OCI-M2 (cell line): ENCODE measurements at regions not wholly inside any gene's neighbourhood (a gene's known extent, or its start where the extent isn't known, plus 50 kb on each side); places are given as distances from the start of the nearest gene placed in this dataset.
"Not testable (repeated sequence)": the region's sequence is repeated elsewhere in the genome, so short reads cannot be mapped to it uniquely, and the experiment has no call there.

Experiments
- DNase-seq: peaks from one replicate; lab custom pipeline; 2025; ENCODE audit not compliant: unreplicated experiment; lab: John Stamatoyannopoulos, UW

- no peak for DNase-seq
Observed at GRCh38 chr6:144753023-144753705, 468.0 kb downstream of the UTRN start.

- DNase-seq, result no peak
Observed at GRCh38 chr6:144756469-144756868, 471.3 kb downstream of the UTRN start.

GRCh38 chr6:144757299-144757698 is 472.2 kb downstream of the UTRN start:
- no peak for DNase-seq

- no peak for DNase-seq
Observed at GRCh38 chr6:144757730-144758129, 472.6 kb downstream of the UTRN start.

- DNase-seq, result no peak
Observed at GRCh38 chr6:144758602-144759001, 473.5 kb downstream of the UTRN start.

- DNase-seq, result no peak
Observed at GRCh38 chr6:144762469-144762868, 477.3 kb downstream of the UTRN start.

GRCh38 chr6:144767051-144767450 is 481.9 kb downstream of the UTRN start:
- no peak for DNase-seq

- no peak for DNase-seq
Observed at GRCh38 chr6:144768551-144769075, 483.5 kb downstream of the UTRN start.

- no peak for DNase-seq
Observed at GRCh38 chr6:144769142-144769541, 484.0 kb downstream of the UTRN start.

GRCh38 chr6:144776031-144776819 is 491.1 kb downstream of the UTRN start:
- no peak for DNase-seq

- no peak for DNase-seq
Observed at GRCh38 chr6:144777249-144777648, 492.1 kb downstream of the UTRN start.

- no peak for DNase-seq
Observed at GRCh38 chr6:144778056-144778455, 492.9 kb downstream of the UTRN start.

- no peak for DNase-seq
Observed at GRCh38 chr6:144778773-144779492, 493.8 kb downstream of the UTRN start.

- DNase-seq, result no peak
Observed at GRCh38 chr6:144781836-144782235, 496.7 kb downstream of the UTRN start.

- DNase-seq, result no peak
Observed at GRCh38 chr6:144782634-144783033, 497.5 kb downstream of the UTRN start.

- no peak for DNase-seq
Observed at GRCh38 chr6:144785056-144785455, 499.9 kb downstream of the UTRN start.

GRCh38 chr6:144786825-144787224 is 501.7 kb downstream of the UTRN start:
- no peak for DNase-seq

- DNase-seq, result no peak
Observed at GRCh38 chr6:144793744-144794143, 508.6 kb downstream of the UTRN start.

- not testable (repeated sequence) for DNase-seq
Observed at GRCh38 chr6:144795022-144795421, 509.9 kb downstream of the UTRN start.

GRCh38 chr6:144796070-144796469 is 510.9 kb downstream of the UTRN start:
- DNase-seq, result no peak

GRCh38 chr6:144797881-144798589 is 512.9 kb downstream of the UTRN start:
- DNase-seq, result no peak
